Loucy (cell line): ENCODE measurements at regions not wholly inside any gene's neighbourhood (a gene's known extent, or its start where the extent isn't known, plus 50 kb on each side); places are given as distances from the start of the nearest gene placed in this dataset.

Experiments used
- CTCF ChIP-seq: fragments of 200-600 bp; sonication (generic); conservative IDR thresholded peaks from 2 replicates; pipeline ENCODE4 v1.5.1; 2014; ENCODE audit warnings: mild to moderate bottlenecking, antibody characterized with exemption, low read length
- EZH2phosphoT487 ChIP-seq: fragments of 200-600 bp; IDR thresholded peaks from 2 replicates; pipeline ENCODE4 v1.6.1; 2018; ENCODE audit warnings: antibody characterized with exemption, mild to moderate bottlenecking, moderate library complexity, borderline replicate concordance

GRCh38 chr16:62404842-62405611 is 368.8 kb upstream of the CDH8 start:
- TF ChIP-seq CTCF = no peak
- TF ChIP-seq EZH2phosphoT487 = no peak
